Mammary epithelial cell (primary cell): ENCODE measurements at regions not wholly inside any gene's neighbourhood (a gene's known extent, or its start where the extent isn't known, plus 50 kb on each side); places are given as distances from the start of the nearest gene placed in this dataset.

ENCODE experiments used
- EZH2 ChIP-seq: IDR thresholded peaks from 2 replicates; pipeline ENCODE4 v1.6.1; 2012; ENCODE audit warnings: low read length, inconsistent platforms, borderline replicate concordance
- TF ChIP-seq, protein P1 (sequence below), 2 donors: IDR thresholded peaks in 1 of 2; conservative IDR thresholded peaks in 1 of 2; 2 replicates each; pipeline ENCODE4 v1.5.1; 2011 to 2012; ENCODE audit warnings: inconsistent platforms in 2 of 2, low read length in 2 of 2, mild to moderate bottlenecking in 2 of 2, control low read depth in 1 of 2, low read depth in 1 of 2; ENCODE audit not compliant: insufficient read depth in 1 of 2; ENCODE audit errors: extremely low read depth in 1 of 2

DNA sequence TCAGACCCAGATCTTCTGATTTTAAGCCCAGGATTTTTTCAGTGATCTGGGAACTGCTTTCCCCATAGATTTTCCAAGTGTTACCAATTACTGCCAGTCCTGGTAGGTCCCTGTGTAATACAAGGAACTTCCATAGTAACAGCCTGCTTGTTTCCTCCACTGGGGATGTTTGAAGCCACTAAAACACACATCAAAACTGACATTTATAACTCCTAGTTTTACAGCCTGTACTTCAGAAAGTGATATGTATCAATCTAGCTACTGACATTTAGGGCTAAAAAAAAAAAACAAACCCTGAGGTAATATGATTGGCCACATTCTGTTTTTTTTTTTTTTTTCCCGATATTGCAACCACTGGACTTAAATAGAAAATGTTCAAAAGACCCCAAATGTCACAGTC is 166.9 kb upstream of the SP4 start:
- TF ChIP-seq, protein P1, sequence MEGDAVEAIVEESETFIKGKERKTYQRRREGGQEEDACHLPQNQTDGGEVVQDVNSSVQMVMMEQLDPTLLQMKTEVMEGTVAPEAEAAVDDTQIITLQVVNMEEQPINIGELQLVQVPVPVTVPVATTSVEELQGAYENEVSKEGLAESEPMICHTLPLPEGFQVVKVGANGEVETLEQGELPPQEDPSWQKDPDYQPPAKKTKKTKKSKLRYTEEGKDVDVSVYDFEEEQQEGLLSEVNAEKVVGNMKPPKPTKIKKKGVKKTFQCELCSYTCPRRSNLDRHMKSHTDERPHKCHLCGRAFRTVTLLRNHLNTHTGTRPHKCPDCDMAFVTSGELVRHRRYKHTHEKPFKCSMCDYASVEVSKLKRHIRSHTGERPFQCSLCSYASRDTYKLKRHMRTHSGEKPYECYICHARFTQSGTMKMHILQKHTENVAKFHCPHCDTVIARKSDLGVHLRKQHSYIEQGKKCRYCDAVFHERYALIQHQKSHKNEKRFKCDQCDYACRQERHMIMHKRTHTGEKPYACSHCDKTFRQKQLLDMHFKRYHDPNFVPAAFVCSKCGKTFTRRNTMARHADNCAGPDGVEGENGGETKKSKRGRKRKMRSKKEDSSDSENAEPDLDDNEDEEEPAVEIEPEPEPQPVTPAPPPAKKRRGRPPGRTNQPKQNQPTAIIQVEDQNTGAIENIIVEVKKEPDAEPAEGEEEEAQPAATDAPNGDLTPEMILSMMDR (conservative IDR thresholded peaks at IDR 0.05 in 1 of 2, IDR thresholded peaks at IDR 0.05 in 1 of 2; ENCODE audit: extremely low read depth in 1 of 2, insufficient read depth in 1 of 2, low read depth in 1 of 2, low read length in 2 of 2) = no peak
- no peak for TF ChIP-seq EZH2
